SK-N-SH treated with all-trans-retinoic acid at 6 μM for 48 hours (cell line): ENCODE measurements at regions not wholly inside any gene's neighbourhood (a gene's known extent, or its start where the extent isn't known, plus 50 kb on each side); places are given as distances from the start of the nearest gene placed in this dataset.

Source experiments
- ATAC-seq: fragments of 200-7000 bp; cut with Tn5 transposase; 3 replicates; pipeline ENCODE4 v1.9.1; 2020; ENCODE audit warnings: mild to moderate bottlenecking, moderate library complexity
- ARNTL ChIP-seq: fragments of 450-650 bp; formaldehyde crosslinking; IDR thresholded peaks from 2 replicates; pipeline ENCODE4 v1.5.0; 2020; ENCODE audit warnings: low read depth, mild to moderate bottlenecking, moderate library complexity, borderline replicate concordance
- BACH2 ChIP-seq: fragments of 250-450 bp; sonication (Bioruptor Pico); IDR thresholded peaks from 2 replicates; pipeline ENCODE4 v1.9.0; 2021; ENCODE audit warnings: mild to moderate bottlenecking, borderline replicate concordance
- CREB5 ChIP-seq: fragments of 250-450 bp; sonication (Bioruptor Pico); IDR thresholded peaks from 2 replicates; pipeline ENCODE4 v1.5.1; 2020; ENCODE audit warnings: low read depth, mild to moderate bottlenecking, moderate library complexity
- CSDC2 ChIP-seq: fragments of 250-450 bp; sonication (Bioruptor Pico); IDR thresholded peaks from 2 replicates; pipeline ENCODE4 v1.5.0; 2020; ENCODE audit warnings: mild to moderate bottlenecking, moderate library complexity
- CSRNP3 ChIP-seq: fragments of 250-450 bp; sonication (Bioruptor Pico); IDR thresholded peaks from 2 replicates; pipeline ENCODE4 v1.5.1; 2021; ENCODE audit warnings: mild to moderate bottlenecking, moderate library complexity
- ESRRG ChIP-seq: fragments of 250-450 bp; sonication (Bioruptor Pico); IDR thresholded peaks from 2 replicates; pipeline ENCODE4 v1.6.1; 2021; ENCODE audit warnings: mild to moderate bottlenecking
- GLIS3 ChIP-seq: fragments of 250-450 bp; sonication (Bioruptor Pico); IDR thresholded peaks from 2 replicates; pipeline ENCODE4 v1.5.0; 2020; ENCODE audit warnings: mild to moderate bottlenecking, moderate library complexity
- ISL1 ChIP-seq: fragments of 250-450 bp; sonication (Bioruptor Pico); IDR thresholded peaks from 2 replicates; pipeline ENCODE4 v2.1.2; 2022; ENCODE audit warnings: mild to moderate bottlenecking, moderate library complexity
- OSR1 ChIP-seq: fragments of 250-450 bp; sonication (Bioruptor Pico); IDR thresholded peaks from 2 replicates; pipeline ENCODE4 v1.8.0; 2022; ENCODE audit warnings: moderate library complexity, mild to moderate bottlenecking, inconsistent platforms
- POU6F1 ChIP-seq: fragments of 250-450 bp; sonication (Bioruptor Pico); IDR thresholded peaks from 2 replicates; pipeline ENCODE4 v1.8.0; 2021; ENCODE audit warnings: low read depth, mild to moderate bottlenecking, moderate library complexity, borderline replicate concordance
- PPARA ChIP-seq: fragments of 250-450 bp; sonication (Bioruptor Pico); IDR thresholded peaks from 2 replicates; pipeline ENCODE4 v1.5.0; 2020; ENCODE audit warnings: mild to moderate bottlenecking, borderline replicate concordance
- SNAI2 ChIP-seq: fragments of 250-450 bp; sonication (Bioruptor Pico); IDR thresholded peaks from 2 replicates; pipeline ENCODE4 v1.5.0; 2020; ENCODE audit warnings: mild to moderate bottlenecking, moderate library complexity
- TCF4 ChIP-seq: fragments of 250-450 bp; sonication (Bioruptor Pico); IDR thresholded peaks from 2 replicates; pipeline ENCODE4 v1.8.0; 2021; ENCODE audit warnings: mild to moderate bottlenecking, moderate library complexity, borderline replicate concordance
- TOX ChIP-seq: fragments of 250-450 bp; sonication (Bioruptor Pico); IDR thresholded peaks from 2 replicates; pipeline ENCODE4 v1.8.0; 2021; ENCODE audit warnings: mild to moderate bottlenecking, moderate library complexity, borderline replicate concordance
- TSHZ2 ChIP-seq: fragments of 250-450 bp; sonication (Bioruptor Pico); IDR thresholded peaks from 2 replicates; pipeline ENCODE4 v1.5.0; 2020; ENCODE audit warnings: mild to moderate bottlenecking, moderate library complexity
- ZC3H10 ChIP-seq: fragments of 250-450 bp; sonication (Bioruptor Pico); IDR thresholded peaks from 2 replicates; pipeline ENCODE4 v1.5.1; 2021; ENCODE audit warnings: mild to moderate bottlenecking, moderate library complexity
- ZFP30 ChIP-seq: fragments of 450-650 bp; formaldehyde crosslinking; IDR thresholded peaks from 2 replicates; pipeline ENCODE4 v1.5.0; 2022; ENCODE audit warnings: mild to moderate bottlenecking, moderate library complexity
- ZNF565 ChIP-seq: fragments of 450-650 bp; formaldehyde crosslinking; conservative IDR thresholded peaks from 2 replicates; pipeline ENCODE4 v1.5.0; 2020; ENCODE audit warnings: low read depth, mild to moderate bottlenecking, moderate library complexity
- ZNF70 ChIP-seq: fragments of 450-650 bp; formaldehyde crosslinking; IDR thresholded peaks from 2 replicates; pipeline ENCODE4 v1.5.0; 2020; ENCODE audit warnings: mild to moderate bottlenecking, moderate library complexity
- ZNF8 ChIP-seq: fragments of 450-650 bp; formaldehyde crosslinking; IDR thresholded peaks from 2 replicates; pipeline ENCODE4 v1.5.0; 2020; ENCODE audit warnings: mild to moderate bottlenecking, moderate library complexity
- TF ChIP-seq, protein P1 (sequence below): fragments of 250-450 bp; sonication (Bioruptor Pico); IDR thresholded peaks from 2 replicates; pipeline ENCODE4 v1.8.0; 2020; ENCODE audit warnings: mild to moderate bottlenecking, moderate library complexity, borderline replicate concordance

GRCh38 chr3:72054976-72055375 lies 270.0 kb upstream of the PROK2 start (continued):
- no peak for TF ChIP-seq CSRNP3 (CRISPR knock-in tag)
- TF ChIP-seq, all 23 proteins: peak for 0

GRCh38 chr3:72052841-72053409 lies 268.0 kb upstream of the PROK2 start:
- ATAC-seq = no peak

DNA sequence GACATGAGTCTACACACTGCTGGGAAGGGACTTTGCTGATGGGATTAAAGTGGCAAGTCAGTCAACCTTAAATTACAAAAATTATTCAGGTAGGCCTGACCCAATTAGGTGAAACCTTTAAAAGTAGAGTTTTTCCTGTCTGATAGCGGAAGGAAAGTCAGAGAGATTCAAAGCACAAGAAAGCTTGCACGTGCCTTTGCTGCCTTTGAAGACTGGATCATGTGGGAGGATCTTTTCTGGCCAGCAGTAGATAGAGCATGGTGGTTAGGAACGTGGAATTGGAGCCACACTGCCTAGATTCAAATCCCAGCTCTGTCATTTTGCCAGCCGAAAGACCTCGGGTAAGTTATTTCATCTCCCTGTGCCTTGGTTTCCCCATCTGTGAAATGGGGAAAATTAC lies 265.8 kb upstream of the PROK2 start:
- no peak for TF ChIP-seq TSHZ2 (CRISPR knock-in tag)
- TF ChIP-seq TOX (CRISPR knock-in tag) = no peak
- TF ChIP-seq ISL1 (CRISPR knock-in tag) = no peak
- no peak for TF ChIP-seq ZNF565
- no peak for TF ChIP-seq ESRRG (CRISPR knock-in tag)
- TF ChIP-seq ARNTL (CRISPR knock-in tag) = no peak
- no peak for TF ChIP-seq OSR1 (CRISPR knock-in tag)
- TF ChIP-seq ZC3H10 (CRISPR knock-in tag) = no peak
- no peak for ATAC-seq

More at GRCh38 chr3:72052841-72053409, 268.0 kb upstream of the PROK2 start:
- TF ChIP-seq SNAI2 (CRISPR knock-in tag) = no peak
- TF ChIP-seq CSRNP3 (CRISPR knock-in tag) = no peak
- TF ChIP-seq TOX (CRISPR knock-in tag) = no peak
- TF ChIP-seq ZNF8 (CRISPR knock-in tag) = no peak
- no peak for TF ChIP-seq CSDC2 (CRISPR knock-in tag)
- no peak for TF ChIP-seq TCF4 (CRISPR knock-in tag)

- TF ChIP-seq ARNTL (CRISPR knock-in tag) = no peak
- no peak for TF ChIP-seq ISL1 (CRISPR knock-in tag)
- TF ChIP-seq CREB5 = no peak
- TF ChIP-seq TCF4 (CRISPR knock-in tag) = no peak
- no peak for TF ChIP-seq GLIS3 (CRISPR knock-in tag)
- TF ChIP-seq ZC3H10 (CRISPR knock-in tag) = no peak
- TF ChIP-seq, protein P1, sequence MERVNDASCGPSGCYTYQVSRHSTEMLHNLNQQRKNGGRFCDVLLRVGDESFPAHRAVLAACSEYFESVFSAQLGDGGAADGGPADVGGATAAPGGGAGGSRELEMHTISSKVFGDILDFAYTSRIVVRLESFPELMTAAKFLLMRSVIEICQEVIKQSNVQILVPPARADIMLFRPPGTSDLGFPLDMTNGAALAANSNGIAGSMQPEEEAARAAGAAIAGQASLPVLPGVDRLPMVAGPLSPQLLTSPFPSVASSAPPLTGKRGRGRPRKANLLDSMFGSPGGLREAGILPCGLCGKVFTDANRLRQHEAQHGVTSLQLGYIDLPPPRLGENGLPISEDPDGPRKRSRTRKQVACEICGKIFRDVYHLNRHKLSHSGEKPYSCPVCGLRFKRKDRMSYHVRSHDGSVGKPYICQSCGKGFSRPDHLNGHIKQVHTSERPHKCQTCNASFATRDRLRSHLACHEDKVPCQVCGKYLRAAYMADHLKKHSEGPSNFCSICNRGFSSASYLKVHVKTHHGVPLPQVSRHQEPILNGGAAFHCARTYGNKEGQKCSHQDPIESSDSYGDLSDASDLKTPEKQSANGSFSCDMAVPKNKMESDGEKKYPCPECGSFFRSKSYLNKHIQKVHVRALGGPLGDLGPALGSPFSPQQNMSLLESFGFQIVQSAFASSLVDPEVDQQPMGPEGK (CRISPR knock-in tag) = no peak
- TF ChIP-seq ZNF70 (CRISPR knock-in tag) = no peak
- TF ChIP-seq POU6F1 = no peak
- TF ChIP-seq ESRRG (CRISPR knock-in tag) = no peak
- no peak for TF ChIP-seq ZNF565
- TF ChIP-seq BACH2 (CRISPR knock-in tag) = no peak
- TF ChIP-seq CSRNP3 (CRISPR knock-in tag) = no peak
- TF ChIP-seq ZFP30 (CRISPR knock-in tag) = no peak
- no peak for TF ChIP-seq PPARA
- ATAC-seq = no peak
Measured at GRCh38 chr3:72050048-72050632, 265.2 kb upstream of the PROK2 start.
